ENCODE measurements at regions not wholly inside any gene's neighbourhood (a gene's known extent, or its start where the extent isn't known, plus 50 kb on each side); places are given as distances from the start of the nearest gene placed in this dataset.

- TF ChIP-seq CTCF (IDR thresholded peaks at IDR 0.05) (no peak), POLR2A (IDR thresholded peaks at IDR 0.05) (no peak)
These were observed 66.3 kb upstream of the TNFAIP3 start for GRCh38 chr6:137800762-137801161.
